Tibial nerve (tissue), 4 donors: ENCODE measurements at regions not wholly inside any gene's neighbourhood (a gene's known extent, or its start where the extent isn't known, plus 50 kb on each side); places are given as distances from the start of the nearest gene placed in this dataset.

Experiments used
- DNase-seq, 2 donors: peaks; one replicate each; pipeline ENCODE4 v3.0.0-alpha.2; 2019; ENCODE audit warnings: low spot score in 2 of 2
- H3K27ac ChIP-seq, 4 donors: fragments of 200-600 bp; sonication (generic) in 3 of 4; one replicate each; pipeline ENCODE4 v1.5.1; 2017 to 2019; ENCODE audit warnings: mild to moderate bottlenecking in 1 of 4
- H3K27me3 ChIP-seq, 2 donors: fragments of 200-600 bp; sonication (generic) in 1 of 2; one replicate each; pipeline versions ENCODE4 v1.5.1 to v1.6.0; 2017 to 2019
- H3K36me3 ChIP-seq, 3 donors: fragments of 200-600 bp; sonication (generic); one replicate each; pipeline ENCODE4 v1.5.1; 2018 to 2019
- H3K4me1 ChIP-seq, 4 donors: fragments of 200-600 bp; sonication (generic) in 3 of 4; one replicate each; pipeline ENCODE4 v1.5.1; 2017 to 2019
- H3K4me3 ChIP-seq, 4 donors: fragments of 200-600 bp; sonication (generic) in 3 of 4; one replicate each; pipeline ENCODE4 v1.5.1; 2017 to 2019; ENCODE audit warnings: mild to moderate bottlenecking in 1 of 4, moderate library complexity in 1 of 4
- H3K9me3 ChIP-seq, 4 donors: fragments of 200-600 bp; sonication (generic) in 3 of 4; one replicate each; pipeline ENCODE4 v1.5.1; 2017 to 2019
- EP300 ChIP-seq, 2 donors: sonication (generic); formaldehyde crosslinking; IDR thresholded peaks; one replicate each; pipeline ENCODE4 v1.6.1; 2017; ENCODE audit warnings: antibody characterized with exemption in 2 of 2, mild to moderate bottlenecking in 1 of 2
- POLR2A ChIP-seq, 2 donors: fragments of 450-650 bp; IDR thresholded peaks; one replicate each; pipeline ENCODE4 v1.6.1; 2017; ENCODE audit warnings: antibody characterized with exemption in 2 of 2, mild to moderate bottlenecking in 2 of 2, moderate library complexity in 2 of 2
- WGBS, 2 donors: methylation state at CpG; one replicate each; pipeline ENCODE4 v1.1.5; 2018; 5-methylcytosine and 5-hydroxymethylcytosine counted together
- TF ChIP-seq, protein P1 (sequence below), 5 experiments: fragments of 200-600 bp in 3 of 5; fragments of 450-650 bp in 2 of 5; sonication (generic) in 3 of 5; IDR thresholded peaks; one replicate each; pipeline ENCODE4 v1.5.1; 2016 to 2019; ENCODE audit warnings: antibody characterized with exemption in 5 of 5, mild to moderate bottlenecking in 3 of 5, moderate library complexity in 2 of 5

DNA sequence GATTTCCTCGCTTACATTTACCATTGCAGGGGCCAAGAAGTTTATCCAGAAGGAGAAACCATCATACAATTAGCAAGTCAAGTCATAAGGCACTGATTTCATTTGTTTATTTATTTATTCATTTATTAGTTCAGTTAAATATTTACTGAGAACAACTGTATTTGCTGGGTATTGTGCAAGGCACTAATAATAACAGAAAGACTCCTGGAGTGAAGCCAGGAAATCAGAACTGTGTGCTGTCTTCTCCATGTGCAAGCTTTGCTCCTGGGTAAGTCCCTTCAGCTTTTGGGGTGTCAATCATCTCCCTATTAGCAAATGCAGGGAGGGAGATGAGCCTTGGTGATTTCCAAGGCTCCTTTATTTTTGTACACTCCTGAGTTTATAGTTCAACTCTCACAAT, 341.6 kb upstream of the MEIS1 start:
- H3K4me3 ChIP-seq = no peak overlapping the region
- H3K36me3 ChIP-seq = no peaks in the 10 kb centered on the region
- H3K27me3 ChIP-seq = no peaks in the 10 kb centered on the region
- H3K27ac ChIP-seq = no peak overlapping the region
- no peak for DNase-seq
- H3K9me3 ChIP-seq = peaks cover 0 to 9% (median 0%) of the 10 kb centered on the region in 4 donors
- no peaks in the 10 kb centered on the region for H3K4me1 ChIP-seq
- TF ChIP-seq POLR2A (IDR thresholded peaks at IDR 0.05) (no peak), EP300 (IDR thresholded peaks at IDR 0.05) (no peak)
- TF ChIP-seq, protein P1, sequence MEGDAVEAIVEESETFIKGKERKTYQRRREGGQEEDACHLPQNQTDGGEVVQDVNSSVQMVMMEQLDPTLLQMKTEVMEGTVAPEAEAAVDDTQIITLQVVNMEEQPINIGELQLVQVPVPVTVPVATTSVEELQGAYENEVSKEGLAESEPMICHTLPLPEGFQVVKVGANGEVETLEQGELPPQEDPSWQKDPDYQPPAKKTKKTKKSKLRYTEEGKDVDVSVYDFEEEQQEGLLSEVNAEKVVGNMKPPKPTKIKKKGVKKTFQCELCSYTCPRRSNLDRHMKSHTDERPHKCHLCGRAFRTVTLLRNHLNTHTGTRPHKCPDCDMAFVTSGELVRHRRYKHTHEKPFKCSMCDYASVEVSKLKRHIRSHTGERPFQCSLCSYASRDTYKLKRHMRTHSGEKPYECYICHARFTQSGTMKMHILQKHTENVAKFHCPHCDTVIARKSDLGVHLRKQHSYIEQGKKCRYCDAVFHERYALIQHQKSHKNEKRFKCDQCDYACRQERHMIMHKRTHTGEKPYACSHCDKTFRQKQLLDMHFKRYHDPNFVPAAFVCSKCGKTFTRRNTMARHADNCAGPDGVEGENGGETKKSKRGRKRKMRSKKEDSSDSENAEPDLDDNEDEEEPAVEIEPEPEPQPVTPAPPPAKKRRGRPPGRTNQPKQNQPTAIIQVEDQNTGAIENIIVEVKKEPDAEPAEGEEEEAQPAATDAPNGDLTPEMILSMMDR (IDR thresholded peaks at IDR 0.05) = no peak
- 87 to 90% methylated on average over 1 of the region's 1 CpG for WGBS, 2 donors

DNA sequence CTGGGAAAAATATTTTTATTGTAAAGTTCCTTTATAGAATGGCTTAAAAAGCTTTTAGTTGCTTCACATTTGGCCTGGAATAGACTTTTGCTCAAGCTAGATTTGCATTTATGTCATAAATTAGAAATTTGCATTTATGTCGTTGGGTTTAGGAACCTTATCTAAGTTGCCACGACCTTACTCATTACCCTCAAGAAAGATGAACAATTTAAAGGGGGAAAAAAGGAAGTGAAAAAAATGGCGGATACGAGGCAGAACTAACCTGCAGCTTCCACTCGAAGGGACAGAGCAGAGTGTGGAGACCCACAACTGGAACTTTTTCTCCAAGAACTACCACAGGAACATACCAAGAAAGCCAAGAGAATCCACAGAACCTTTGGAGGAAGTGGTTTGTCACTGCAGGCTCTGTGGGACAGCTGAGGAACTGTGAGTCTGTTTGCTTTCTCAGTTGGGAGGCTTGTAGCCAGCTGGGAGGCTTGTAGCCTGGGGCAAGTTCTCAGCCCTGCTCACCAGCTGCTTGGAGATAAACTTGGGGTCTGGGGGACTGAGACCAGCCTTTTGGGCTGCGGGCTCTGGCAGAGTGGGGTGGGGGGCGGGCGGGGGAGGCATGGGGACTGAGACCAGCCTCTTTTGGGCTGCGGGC, 349.9 kb upstream of the MEIS1 start:
- DNase-seq = no peak
- Histone ChIP-seq H3K27ac (no peak overlapping the region), H3K4me1 (no peaks in the 10 kb centered on the region), H3K4me3 (no peak overlapping the region), H3K9me3 (peaks cover 0 to 9% (median 0%) of the 10 kb centered on the region in 4 donors), H3K36me3 (no peaks in the 10 kb centered on the region), H3K27me3 (no peaks in the 10 kb centered on the region)
- 79 to 88% methylated on average over 8 to 9 of the region's 9 CpGs for WGBS, 2 donors
- TF ChIP-seq, protein P1 (IDR thresholded peaks at IDR 0.05) = no peak
- TF ChIP-seq POLR2A (IDR thresholded peaks at IDR 0.05) (no peak), EP300 (IDR thresholded peaks at IDR 0.05) (no peak)

DNA sequence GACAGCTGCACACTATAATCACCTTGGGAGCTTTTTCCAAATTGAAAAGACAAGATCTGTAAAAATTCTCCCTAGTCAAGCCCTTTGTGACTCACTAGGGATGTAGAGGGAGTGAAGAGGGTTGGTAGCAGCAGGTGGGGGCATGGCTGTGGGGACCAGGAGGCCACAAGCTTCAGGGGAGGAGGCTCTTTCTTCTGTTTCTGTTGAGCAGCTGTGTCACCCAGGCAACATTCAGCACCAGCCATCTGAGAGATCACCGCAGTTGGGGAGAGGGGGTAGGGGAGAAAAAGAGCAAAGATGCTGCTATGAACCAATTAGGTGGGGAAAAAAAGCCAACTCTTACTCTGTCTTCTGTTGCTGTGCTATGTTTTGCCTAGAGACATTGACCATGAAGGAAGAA, 352.3 kb upstream of the MEIS1 start:
- H3K27ac ChIP-seq = no peak overlapping the region
- DNase-seq = no peak
- no peak overlapping the region for H3K4me3 ChIP-seq
- no peaks in the 10 kb centered on the region for H3K36me3 ChIP-seq
- no peak for TF ChIP-seq EP300 (IDR thresholded peaks at IDR 0.05)
- TF ChIP-seq, protein P1 (IDR thresholded peaks at IDR 0.05) = no peak
- TF ChIP-seq POLR2A (IDR thresholded peaks at IDR 0.05) = no peak
- H3K9me3 ChIP-seq = no peaks in the 10 kb centered on the region
- no peaks in the 10 kb centered on the region for H3K27me3 ChIP-seq
- WGBS, 2 donors = 60 to 86% methylated on average over 1 of the region's 1 CpG
- no peaks in the 10 kb centered on the region for H3K4me1 ChIP-seq

DNA sequence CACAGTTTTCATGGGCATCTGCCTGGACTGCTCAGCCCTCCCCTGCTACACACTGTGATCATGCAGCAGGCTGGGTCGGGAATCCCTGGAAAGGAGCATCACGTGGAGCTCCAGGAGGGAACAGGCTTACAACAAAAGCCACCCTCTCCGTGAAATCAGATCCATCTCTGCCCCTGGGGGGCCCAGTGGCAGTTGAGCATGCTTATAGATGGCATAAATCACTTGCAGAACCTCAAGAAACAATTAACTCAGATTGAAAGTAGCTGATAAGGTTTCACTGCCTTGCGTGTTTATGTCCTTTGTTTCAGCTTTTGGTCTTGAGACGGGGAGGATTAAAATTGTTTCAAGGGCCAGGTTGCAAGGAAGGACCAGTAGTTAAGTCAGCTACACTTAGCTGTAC, 354.8 kb upstream of the MEIS1 start:
- 35 to 48% methylated on average over 5 of the region's 5 CpGs for WGBS, 2 donors
- H3K36me3 ChIP-seq = no peaks in the 10 kb centered on the region
- no peak for TF ChIP-seq POLR2A (IDR thresholded peaks at IDR 0.05)
- no peak for TF ChIP-seq EP300 (IDR thresholded peaks at IDR 0.05)
- TF ChIP-seq, protein P1 (IDR thresholded peaks at IDR 0.05) = no peak
- H3K4me3 ChIP-seq = no peak overlapping the region
- no peaks in the 10 kb centered on the region for H3K4me1 ChIP-seq
- H3K27ac ChIP-seq = no peak overlapping the region
- no peak for DNase-seq
- no peaks in the 10 kb centered on the region for H3K9me3 ChIP-seq
- no peaks in the 10 kb centered on the region for H3K27me3 ChIP-seq

DNA sequence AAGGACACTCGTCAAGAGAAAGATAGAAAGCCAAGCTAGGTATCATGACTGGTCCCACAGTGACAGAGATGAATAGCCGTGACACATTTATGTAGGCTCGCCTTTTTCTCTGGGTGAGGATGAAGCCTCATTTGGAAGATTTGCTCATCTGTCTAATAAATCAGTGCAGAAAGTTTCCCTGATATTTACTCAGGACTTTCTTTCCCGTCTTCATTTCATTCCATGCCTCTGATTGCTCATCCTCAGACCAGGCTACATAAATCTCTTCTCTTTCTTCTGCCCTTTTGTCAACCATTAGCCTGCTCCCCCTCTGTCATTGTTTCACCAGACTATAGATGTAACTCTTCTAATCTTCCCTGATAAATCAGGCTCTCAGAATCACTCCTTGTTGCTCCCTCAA, 361.8 kb upstream of the MEIS1 start:
- no peaks in the 10 kb centered on the region for H3K9me3 ChIP-seq
- DNase-seq = no peak
- H3K36me3 ChIP-seq = no peaks in the 10 kb centered on the region
- TF ChIP-seq, protein P1 (IDR thresholded peaks at IDR 0.05) = no peak
- TF ChIP-seq POLR2A (IDR thresholded peaks at IDR 0.05) = no peak
- TF ChIP-seq EP300 (IDR thresholded peaks at IDR 0.05) = no peak
- H3K4me1 ChIP-seq = no peaks in the 10 kb centered on the region
- no peak overlapping the region for H3K27ac ChIP-seq
- 84 to 91% methylated on average over 4 of the region's 4 CpGs for WGBS, 2 donors
- H3K4me3 ChIP-seq = no peak overlapping the region
- no peaks in the 10 kb centered on the region for H3K27me3 ChIP-seq
